HFFc6 (cell line): ENCODE measurements at regions not wholly inside any gene's neighbourhood (a gene's known extent, or its start where the extent isn't known, plus 50 kb on each side); places are given as distances from the start of the nearest gene placed in this dataset.

Experiments
- DNase-seq: peaks from one replicate; pipeline ENCODE4 v3.0.0-alpha.2; 2018
- H3K27ac Mint-ChIP-seq: 2 replicates; pipeline ENCODE4 v1.8.0; 2020; ENCODE audit warnings: mild to moderate bottlenecking, mixed read lengths
- H3K27me3 Mint-ChIP-seq: 2 replicates; pipeline ENCODE4 v1.8.0; 2021; ENCODE audit warnings: mild to moderate bottlenecking, moderate library complexity, mixed read lengths; ENCODE audit not compliant: insufficient read depth
- H3K36me3 Mint-ChIP-seq: 2 replicates; pipeline ENCODE4 v1.8.0; 2021; ENCODE audit warnings: low read depth, mixed read lengths
- H3K4me1 Mint-ChIP-seq: 2 replicates; pipeline ENCODE4 v1.8.0; 2020; ENCODE audit warnings: low read depth, mixed read lengths
- H3K4me3 Mint-ChIP-seq: 2 replicates; pipeline ENCODE4 v1.8.0; 2020; ENCODE audit warnings: mild to moderate bottlenecking, moderate library complexity, mixed read lengths
- H3K9me3 Mint-ChIP-seq: 2 replicates; pipeline ENCODE4 v1.8.0; 2020; ENCODE audit warnings: mild to moderate bottlenecking, mixed read lengths
- CTCF ChIP-seq: fragments of 200-600 bp; sonication (generic); IDR thresholded peaks from 2 replicates; pipeline ENCODE4 v1.5.0; 2021; ENCODE audit warnings: antibody characterized with exemption, mild to moderate bottlenecking

DNA sequence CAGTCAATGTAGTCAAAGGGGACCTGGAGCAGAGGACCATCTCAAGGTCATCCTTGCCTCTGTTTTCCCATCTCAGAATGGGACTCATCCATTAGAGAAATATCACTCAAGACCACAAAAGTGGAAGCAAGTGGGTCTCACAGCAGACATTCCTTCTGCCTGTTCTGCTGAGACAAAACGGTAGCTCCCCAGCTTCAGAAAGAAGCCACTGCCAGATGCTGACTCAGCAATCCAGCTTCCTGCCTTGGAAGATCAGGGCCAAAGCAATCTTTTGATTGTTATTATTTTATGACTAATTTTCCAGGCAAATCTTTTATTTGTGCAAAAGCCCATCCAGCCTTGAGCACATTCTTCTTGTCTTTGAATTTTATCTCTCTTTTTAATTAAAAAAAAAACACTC is 86.8 kb downstream of the CCT6B start:
- Mint-ChIP-seq H3K27ac (no peak overlapping the region), H3K9me3 (no peaks in the 10 kb centered on the region; the same call in none of the 2 replicates), H3K4me1 (no peaks in the 10 kb centered on the region), H3K4me3 (no peak overlapping the region), H3K27me3 (peaks cover 4% of the 10 kb centered on the region), H3K36me3 (no peaks in the 10 kb centered on the region)
- DNase-seq, result no peak
- TF ChIP-seq CTCF, result no peak

DNA sequence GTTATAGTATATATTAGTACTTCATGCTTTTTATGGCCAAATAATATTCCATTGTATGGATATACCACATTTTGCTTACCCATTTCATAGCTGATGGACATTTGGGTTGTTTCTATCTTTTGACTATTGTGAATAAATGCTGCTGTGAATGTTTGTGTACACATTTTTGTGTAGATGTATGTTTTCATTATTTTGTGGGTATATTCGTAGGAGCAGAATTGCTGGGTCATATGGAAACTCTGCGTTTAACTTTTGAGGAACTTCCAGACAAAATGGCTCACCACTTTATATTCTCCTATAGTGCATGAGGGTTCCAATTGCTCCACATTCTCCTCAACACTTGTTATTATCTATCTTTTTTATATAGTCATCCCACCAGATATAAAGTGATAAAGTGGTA is 88.6 kb downstream of the CCT6B start:
- H3K4me3 Mint-ChIP-seq, result no peak overlapping the region
- H3K9me3 Mint-ChIP-seq, result no peaks in the 10 kb centered on the region; the same call in none of the 2 replicates
- no peaks in the 10 kb centered on the region for H3K4me1 Mint-ChIP-seq
- no peak overlapping the region for H3K27ac Mint-ChIP-seq
- no peaks in the 10 kb centered on the region for H3K36me3 Mint-ChIP-seq
- H3K27me3 Mint-ChIP-seq, result peaks cover 4% of the 10 kb centered on the region
- no peak for DNase-seq
- TF ChIP-seq CTCF, result no peak

DNA sequence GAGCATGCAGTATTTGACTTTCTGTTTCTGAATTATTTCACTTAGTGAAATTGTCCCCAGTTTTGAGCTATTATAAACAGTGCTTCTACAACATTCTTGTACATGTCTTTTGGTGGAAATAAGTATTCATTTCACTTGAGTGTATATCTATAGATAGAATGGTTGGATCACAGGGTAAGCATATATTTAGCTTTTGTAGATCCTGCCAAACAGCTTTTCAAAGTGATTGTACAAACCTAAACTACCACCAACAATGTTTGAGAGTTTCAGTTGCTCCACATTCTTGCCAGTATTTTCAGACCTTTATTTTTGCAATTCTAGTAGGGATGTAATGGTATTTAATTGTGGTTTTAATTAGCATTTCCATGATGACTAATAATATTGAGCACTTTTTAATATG is 91.6 kb downstream of the CCT6B start:
- H3K4me1 Mint-ChIP-seq, result no peaks in the 10 kb centered on the region
- no peak overlapping the region for H3K4me3 Mint-ChIP-seq
- no peak overlapping the region for H3K27ac Mint-ChIP-seq
- no peaks in the 10 kb centered on the region; the same call in 1 of the 2 replicates for H3K9me3 Mint-ChIP-seq
- no peak for DNase-seq
- no peak for TF ChIP-seq CTCF
- H3K27me3 Mint-ChIP-seq, result peaks cover 3% of the 10 kb centered on the region
- no peaks in the 10 kb centered on the region for H3K36me3 Mint-ChIP-seq

GRCh38 chr17:34865716-34866115 is 95.5 kb downstream of the CCT6B start:
- DNase-seq, result no peak
- Mint-ChIP-seq H3K27me3 (peaks cover 1% of the 10 kb centered on the region), H3K4me3 (no peak overlapping the region), H3K9me3 (peaks cover under 1% of the 10 kb centered on the region; the same call in 1 of the 2 replicates), H3K4me1 (no peaks in the 10 kb centered on the region), H3K27ac (no peak overlapping the region), H3K36me3 (no peaks in the 10 kb centered on the region)
- no peak for TF ChIP-seq CTCF

DNA sequence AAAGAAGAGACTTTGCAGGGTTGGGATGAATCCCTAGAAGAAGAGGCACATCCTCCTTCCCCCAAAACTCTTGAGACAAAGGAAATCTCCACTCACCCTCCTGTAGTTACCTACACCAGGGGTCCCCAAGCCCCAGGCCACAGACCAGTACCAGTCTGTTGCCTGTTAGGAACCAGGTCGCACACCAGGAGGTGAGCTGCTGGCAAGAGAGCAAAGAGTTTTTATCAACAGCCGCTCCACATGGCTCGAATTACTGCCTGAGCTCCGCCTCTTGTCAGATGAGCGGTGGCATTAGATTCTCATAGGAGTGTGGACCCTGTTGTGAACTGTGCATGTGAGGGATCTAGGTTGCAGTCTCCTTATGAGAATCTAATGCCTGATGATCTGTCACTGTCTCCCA is 98.9 kb downstream of the CCT6B start:
- Mint-ChIP-seq H3K27ac (no peak overlapping the region), H3K4me3 (no peak overlapping the region), H3K27me3 (peaks cover 8% of the 10 kb centered on the region), H3K9me3 (peaks cover 4% of the 10 kb centered on the region; the same call in 1 of the 2 replicates), H3K36me3 (no peaks in the 10 kb centered on the region), H3K4me1 (no peaks in the 10 kb centered on the region)
- TF ChIP-seq CTCF, result no peak
- no peak for DNase-seq

DNA sequence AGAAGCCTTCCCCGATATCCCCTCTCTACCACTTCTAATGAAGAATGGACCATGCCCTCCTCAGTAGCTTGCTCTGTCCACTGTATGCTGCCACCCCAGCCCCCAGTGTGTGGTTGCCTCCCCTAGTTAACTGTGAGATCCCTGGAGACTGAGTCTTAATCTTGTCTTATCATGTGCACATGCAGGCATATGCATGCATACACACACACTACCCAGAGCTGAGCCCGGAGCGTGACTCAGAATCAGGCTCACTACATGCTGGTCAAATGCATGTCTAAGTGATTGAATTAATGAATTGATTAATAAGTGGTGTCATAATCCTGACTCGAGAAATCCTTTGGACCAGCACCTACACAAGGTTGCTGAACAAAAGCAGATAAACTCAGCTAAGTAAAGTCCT is 99.4 kb downstream of the CCT6B start:
- no peak overlapping the region for H3K27ac Mint-ChIP-seq
- peaks cover 4% of the 10 kb centered on the region; the same call in 1 of the 2 replicates for H3K9me3 Mint-ChIP-seq
- DNase-seq, result no peak
- H3K4me3 Mint-ChIP-seq, result no peak overlapping the region
- H3K4me1 Mint-ChIP-seq, result no peaks in the 10 kb centered on the region
- H3K27me3 Mint-ChIP-seq, result peaks cover 8% of the 10 kb centered on the region
- no peak for TF ChIP-seq CTCF
- H3K36me3 Mint-ChIP-seq, result no peaks in the 10 kb centered on the region
